ENCODE measurements at regions not wholly inside any gene's neighbourhood (a gene's known extent, or its start where the extent isn't known, plus 50 kb on each side); places are given as distances from the start of the nearest gene placed in this dataset.

DNA sequence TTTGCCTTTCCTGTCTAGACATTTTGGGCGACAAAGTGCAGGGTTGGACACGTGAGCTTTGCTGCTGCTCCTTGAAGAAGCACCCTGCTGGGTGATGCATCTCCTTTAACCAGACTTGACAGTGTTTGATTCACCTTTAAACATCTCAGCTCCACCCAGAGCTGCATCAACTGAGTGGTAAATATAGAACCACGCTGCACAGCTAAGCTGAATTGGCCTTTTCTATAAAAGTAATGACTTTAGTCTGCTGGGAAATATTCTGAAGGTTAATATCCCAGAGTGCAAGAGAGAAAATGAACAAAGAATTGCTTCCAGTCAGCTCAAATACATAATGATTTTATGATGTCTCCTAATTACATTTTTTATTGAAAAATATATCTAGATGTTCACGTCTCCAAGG is 264.3 kb upstream of the ADCY2 start:
- TF ChIP-seq, protein P1, sequence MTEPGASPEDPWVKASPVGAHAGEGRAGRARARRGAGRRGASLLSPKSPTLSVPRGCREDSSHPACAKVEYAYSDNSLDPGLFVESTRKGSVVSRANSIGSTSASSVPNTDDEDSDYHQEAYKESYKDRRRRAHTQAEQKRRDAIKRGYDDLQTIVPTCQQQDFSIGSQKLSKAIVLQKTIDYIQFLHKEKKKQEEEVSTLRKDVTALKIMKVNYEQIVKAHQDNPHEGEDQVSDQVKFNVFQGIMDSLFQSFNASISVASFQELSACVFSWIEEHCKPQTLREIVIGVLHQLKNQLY (CRISPR knock-in tag; IDR thresholded peaks at IDR 0.05): no peak
- TF ChIP-seq, protein P2, sequence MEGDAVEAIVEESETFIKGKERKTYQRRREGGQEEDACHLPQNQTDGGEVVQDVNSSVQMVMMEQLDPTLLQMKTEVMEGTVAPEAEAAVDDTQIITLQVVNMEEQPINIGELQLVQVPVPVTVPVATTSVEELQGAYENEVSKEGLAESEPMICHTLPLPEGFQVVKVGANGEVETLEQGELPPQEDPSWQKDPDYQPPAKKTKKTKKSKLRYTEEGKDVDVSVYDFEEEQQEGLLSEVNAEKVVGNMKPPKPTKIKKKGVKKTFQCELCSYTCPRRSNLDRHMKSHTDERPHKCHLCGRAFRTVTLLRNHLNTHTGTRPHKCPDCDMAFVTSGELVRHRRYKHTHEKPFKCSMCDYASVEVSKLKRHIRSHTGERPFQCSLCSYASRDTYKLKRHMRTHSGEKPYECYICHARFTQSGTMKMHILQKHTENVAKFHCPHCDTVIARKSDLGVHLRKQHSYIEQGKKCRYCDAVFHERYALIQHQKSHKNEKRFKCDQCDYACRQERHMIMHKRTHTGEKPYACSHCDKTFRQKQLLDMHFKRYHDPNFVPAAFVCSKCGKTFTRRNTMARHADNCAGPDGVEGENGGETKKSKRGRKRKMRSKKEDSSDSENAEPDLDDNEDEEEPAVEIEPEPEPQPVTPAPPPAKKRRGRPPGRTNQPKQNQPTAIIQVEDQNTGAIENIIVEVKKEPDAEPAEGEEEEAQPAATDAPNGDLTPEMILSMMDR (IDR thresholded peaks at IDR 0.05): no peak
- TF ChIP-seq, protein P3, sequence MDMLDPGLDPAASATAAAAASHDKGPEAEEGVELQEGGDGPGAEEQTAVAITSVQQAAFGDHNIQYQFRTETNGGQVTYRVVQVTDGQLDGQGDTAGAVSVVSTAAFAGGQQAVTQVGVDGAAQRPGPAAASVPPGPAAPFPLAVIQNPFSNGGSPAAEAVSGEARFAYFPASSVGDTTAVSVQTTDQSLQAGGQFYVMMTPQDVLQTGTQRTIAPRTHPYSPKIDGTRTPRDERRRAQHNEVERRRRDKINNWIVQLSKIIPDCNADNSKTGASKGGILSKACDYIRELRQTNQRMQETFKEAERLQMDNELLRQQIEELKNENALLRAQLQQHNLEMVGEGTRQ (CRISPR knock-in tag; IDR thresholded peaks at IDR 0.05): no peak
- TF ChIP-seq, protein P4, sequence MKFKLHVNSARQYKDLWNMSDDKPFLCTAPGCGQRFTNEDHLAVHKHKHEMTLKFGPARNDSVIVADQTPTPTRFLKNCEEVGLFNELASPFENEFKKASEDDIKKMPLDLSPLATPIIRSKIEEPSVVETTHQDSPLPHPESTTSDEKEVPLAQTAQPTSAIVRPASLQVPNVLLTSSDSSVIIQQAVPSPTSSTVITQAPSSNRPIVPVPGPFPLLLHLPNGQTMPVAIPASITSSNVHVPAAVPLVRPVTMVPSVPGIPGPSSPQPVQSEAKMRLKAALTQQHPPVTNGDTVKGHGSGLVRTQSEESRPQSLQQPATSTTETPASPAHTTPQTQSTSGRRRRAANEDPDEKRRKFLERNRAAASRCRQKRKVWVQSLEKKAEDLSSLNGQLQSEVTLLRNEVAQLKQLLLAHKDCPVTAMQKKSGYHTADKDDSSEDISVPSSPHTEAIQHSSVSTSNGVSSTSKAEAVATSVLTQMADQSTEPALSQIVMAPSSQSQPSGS (CRISPR knock-in tag; IDR thresholded peaks at IDR 0.05; ENCODE audit: borderline replicate concordance, low read depth): no peak
- TF ChIP-seq SMAD3 (CRISPR knock-in tag; IDR thresholded peaks at IDR 0.05; ENCODE audit: borderline replicate concordance) (no peak), NFYB (CRISPR knock-in tag; conservative IDR thresholded peaks at IDR 0.05; ENCODE audit: low read depth) (no peak), SP1 (CRISPR knock-in tag; conservative IDR thresholded peaks at IDR 0.05) (no peak), ETV6 (CRISPR knock-in tag; IDR thresholded peaks at IDR 0.05) (no peak), GABPB1 (CRISPR knock-in tag; IDR thresholded peaks at IDR 0.05) (no peak)
